Activated CD8-positive, alpha-beta memory T cell treated with anti-CD3 and anti-CD28 coated beads for 24 hours (primary cell): ENCODE measurements at regions not wholly inside any gene's neighbourhood (a gene's known extent, or its start where the extent isn't known, plus 50 kb on each side); places are given as distances from the start of the nearest gene placed in this dataset.

Source experiments
- DNase-seq: peaks from one replicate; pipeline ENCODE4 v3.0.0-alpha.2; 2020

DNA sequence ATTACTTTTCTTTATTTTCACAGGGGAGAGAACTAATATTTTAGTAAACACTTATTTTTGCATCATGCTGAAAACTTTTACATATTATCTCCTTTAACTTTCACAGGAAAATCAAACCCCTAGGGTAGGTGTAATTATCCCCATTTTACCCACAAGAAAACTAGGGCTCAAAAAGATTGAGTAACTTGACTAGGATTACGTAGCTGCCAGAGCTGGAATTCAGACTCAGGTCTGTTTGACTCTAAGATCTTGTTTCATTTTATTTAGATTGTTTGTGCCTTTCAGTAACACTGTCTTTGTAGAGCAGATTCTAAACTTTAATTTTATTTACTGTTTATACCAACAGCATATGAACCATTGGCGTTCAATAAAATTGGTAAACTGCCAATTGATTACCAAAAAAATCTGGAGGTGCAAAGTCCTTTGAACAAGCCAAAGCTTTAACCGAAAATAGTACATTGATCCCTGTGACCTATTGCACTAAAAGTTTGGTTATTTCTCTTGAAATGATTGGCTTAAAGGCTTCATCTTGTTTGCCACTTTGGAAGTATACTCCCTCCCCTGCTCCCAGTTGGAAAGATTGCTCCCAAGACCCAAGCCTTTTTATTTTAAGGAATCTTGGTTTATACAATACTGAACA, 71.0 kb upstream of the WDR26 start:
- DNase-seq = no peak

DNA sequence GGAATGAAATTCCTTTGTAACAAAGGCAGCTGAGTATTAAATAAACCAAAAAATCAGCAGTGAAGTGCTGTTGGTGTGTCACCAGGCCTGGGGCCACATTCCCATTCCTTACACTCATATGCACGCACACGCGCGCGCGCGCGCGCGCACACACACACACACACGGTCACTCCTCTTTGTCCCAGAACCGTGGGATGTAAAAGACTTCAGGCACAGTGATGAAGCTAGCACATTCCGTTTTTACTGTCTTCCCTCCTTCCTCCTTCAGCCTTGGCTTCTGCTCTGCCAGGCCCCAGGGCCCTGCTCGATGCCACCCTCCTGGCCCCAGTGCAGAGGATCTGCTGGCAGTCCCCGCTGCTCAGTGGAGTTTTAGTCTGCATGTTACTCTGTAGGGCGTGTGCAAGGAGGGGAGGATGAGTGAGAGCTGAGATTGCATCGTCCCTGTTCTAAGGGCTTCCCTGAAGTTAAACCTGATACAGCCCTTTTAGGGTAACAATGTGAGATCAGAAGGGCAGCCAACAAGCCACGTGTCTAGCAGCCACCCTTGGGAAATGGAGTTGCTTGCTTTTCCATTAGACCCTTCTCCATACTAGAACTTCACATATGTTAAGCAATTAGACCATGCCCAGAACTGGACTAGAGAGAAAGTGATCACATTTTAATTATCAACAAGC, 71.7 kb upstream of the WDR26 start:
- DNase-seq = no peak

DNA sequence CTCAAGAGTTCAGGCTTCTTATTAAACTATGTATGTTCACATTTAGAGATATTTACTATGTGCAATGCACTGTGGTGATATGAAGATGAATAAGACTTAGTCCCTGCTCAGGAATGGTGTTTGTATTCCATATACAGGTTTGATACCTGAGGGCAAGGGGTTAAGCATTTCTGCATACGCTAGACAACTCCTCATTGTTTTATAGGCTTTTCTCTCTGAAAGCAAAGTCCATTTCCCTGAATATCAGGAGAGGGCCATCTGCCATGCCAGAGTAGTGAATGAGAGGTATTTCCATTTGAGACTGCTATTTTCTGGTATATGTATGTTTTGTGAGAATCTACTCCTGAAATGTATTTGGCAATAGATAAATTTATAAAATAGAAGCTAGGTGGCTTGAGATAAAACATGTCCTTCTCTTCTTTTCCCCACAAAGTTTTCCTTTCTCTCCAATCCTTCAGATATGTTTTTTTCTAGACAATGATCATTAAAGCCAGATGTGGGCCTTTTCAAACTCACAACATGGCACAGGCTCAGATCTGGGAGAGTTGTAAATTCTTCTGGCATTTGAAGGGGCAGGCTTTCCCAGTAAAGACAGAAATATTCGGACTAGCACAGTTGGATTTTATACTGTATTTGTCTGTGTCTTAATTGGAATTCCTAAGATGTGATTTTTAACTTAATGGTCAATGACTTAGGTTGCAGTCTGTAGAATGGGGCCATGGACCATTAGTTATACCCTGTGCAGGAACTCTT, 73.3 kb upstream of the WDR26 start:
- no peak for DNase-seq

DNA sequence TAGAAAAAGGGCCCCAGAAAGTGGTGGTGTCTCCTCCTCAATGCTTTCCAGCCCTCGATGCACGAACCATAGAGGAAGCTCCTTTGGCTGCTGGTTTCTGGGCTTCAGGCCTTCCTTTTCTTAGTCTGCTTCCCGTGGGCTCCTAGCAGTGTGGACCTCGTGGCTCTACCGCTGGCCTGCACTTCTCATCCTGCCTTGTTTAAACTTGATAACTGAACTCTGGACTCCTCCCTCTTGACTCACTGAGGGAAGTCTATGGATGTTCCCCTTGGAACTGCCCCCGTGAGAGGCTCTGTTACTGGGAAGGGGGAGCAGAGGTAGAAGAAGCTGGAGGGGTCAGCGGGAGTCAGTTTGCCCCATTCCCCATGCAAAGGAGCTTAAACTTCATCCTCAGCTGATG, 75.3 kb upstream of the WDR26 start:
- no peak for DNase-seq

DNA sequence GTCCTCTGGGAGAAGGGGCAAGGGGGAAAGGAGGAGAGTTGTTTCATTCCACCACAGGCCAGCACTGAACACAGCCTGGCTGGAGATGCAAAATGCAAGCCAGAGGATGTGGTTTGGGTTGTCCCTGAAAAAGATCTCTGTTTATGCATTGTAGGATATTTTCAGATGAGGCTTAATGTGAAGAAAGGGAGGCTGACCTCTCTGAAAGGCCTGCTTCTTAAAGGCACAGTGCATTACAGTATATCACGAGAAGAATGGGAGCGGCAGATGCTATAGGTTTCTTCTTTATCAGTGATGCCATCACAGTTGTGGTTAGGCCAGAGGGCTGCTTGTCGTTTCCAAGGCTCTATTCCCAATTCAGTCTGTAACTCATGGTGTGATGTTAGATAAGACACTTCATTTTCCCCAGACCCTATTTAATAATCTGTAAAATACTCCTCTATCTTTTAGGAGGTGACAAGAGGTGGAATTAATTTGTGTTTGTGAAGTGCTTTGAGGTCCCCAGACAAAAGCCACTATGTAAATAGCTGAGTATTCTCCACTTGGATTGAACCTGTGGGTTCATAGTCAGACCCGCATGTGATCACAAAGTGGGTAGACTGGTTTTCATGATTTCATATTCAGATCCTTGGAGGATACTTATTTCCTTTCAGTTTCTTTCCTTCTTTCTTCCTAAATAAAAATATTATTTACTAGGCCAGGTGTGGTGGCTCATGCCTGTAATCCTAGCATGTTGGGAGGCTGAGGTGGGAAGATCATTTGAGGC, 76.5 kb upstream of the WDR26 start:
- DNase-seq = no peak

DNA sequence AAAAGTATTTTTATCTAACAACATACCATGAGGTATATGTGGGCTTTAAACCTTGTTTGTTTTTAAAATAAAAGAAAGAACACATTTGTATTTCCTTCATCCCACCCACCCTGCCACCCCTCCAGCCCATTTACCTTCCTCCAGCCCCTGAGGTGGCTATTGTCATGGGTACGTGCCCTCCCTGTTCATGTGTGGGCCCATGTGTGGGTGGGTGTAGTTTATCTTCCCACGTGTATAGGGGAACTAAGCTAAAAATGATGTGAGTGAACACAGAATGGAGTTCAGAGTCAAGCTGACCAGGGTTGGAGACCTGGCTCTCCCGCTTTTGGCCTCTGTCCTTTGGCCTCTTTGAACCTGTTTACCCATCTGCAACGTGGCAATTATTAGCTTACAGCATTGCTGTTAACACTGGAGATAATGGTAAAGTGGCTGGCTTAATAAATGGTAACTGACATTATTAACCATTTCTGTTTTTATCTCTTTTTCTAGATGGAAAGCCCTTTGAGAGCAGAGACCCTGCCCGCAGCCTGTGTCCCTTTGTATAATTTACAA, 78.1 kb upstream of the WDR26 start:
- no peak for DNase-seq

DNA sequence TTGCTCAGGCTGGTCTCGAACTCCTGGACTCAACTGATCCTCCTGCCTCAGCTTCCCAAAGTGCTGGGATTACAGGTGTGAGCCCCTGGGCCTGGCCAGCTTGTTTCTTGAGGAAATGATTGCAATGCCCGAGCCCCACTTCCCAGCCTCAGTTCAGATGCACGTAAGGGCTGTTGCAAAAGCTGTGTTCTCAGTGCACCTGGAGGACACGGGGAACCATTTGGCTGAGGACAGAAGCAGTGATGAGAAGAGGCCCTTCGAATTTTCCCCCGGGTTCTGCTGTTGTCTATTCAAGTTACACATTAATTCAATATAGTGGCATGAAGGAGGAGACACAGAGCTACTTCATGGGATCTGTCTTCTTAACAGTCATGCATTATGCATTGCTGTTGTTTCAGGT, 78.8 kb upstream of the WDR26 start:
- no peak for DNase-seq

DNA sequence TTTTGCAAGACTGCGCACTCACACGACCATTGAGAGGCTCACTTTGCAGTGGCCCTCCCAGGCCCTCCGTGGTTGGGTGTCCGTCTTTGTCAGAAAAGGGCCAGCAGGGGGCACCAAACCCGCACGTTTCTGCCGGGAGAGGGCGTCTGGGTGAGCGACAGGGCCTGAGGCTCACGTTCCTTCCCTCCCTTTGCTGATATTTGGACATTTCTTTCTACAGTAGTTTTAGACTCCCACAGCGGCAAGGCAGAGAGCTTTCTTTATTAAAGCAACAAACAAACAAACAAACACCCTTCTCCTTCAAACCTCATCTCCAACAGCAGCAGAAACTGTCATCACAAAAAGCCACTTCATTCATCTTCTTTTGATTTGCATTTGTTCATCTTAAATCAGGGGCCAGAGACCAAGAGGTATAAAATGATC, 79.2 kb upstream of the WDR26 start:
- DNase-seq = peak; percentile 97

DNA sequence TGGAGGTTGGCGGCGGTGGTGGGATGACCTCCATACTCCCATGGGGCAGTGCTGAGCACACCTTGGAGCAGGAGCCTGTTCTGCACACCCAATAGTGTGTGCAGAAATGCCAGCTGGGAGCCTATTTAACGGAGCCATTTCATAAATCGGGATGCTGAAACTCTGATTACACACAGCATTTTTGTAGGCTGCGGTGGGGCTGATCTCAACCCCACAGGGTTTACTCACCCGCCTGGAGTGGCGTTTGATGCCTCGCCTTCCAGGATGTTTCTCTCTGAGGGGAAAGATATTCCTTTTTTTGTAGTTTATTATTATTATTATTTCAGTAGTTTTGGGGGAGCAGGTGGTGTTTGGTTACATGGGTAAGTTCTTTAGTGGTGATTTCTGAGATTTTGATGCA, 82.6 kb upstream of the WDR26 start:
- DNase-seq = no peak

DNA sequence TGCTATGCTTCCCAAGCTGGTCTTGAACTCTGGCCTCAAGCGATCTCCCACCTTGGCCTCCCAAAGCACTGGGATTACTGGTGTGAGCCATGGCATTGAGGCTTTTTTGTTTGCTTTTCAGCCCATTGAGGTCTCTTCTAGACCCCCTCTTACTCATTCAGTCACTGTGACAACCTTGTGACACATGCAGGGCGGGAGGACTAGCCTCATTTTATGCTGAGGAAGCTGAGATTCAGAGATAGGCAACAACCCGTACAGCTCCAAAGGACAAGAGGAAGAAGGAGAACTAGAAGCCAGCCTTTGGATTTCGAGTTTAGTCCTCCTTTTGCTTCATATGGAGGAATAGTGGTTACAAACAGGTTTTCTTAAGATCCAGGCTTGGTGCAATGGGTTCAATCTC, 83.9 kb upstream of the WDR26 start:
- no peak for DNase-seq

DNA sequence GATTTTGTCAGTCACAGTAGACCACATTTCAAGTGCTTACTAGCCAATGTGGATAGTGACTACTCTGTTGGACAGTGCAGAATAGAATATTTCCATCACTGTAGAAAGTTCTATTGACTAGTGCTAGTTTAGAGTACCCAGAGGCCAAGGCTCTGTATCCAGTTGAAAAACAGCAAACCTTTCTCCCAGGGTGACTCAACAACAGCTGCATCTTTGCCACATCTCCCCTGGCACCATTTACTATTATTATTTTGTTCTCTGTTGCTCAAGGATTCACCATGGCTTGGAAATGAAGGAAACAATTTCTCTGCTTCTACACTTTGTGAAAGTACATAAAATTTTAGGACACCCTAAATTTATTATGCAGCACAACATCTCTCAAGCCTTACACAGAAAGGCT, 85.3 kb upstream of the WDR26 start:
- no peak for DNase-seq

DNA sequence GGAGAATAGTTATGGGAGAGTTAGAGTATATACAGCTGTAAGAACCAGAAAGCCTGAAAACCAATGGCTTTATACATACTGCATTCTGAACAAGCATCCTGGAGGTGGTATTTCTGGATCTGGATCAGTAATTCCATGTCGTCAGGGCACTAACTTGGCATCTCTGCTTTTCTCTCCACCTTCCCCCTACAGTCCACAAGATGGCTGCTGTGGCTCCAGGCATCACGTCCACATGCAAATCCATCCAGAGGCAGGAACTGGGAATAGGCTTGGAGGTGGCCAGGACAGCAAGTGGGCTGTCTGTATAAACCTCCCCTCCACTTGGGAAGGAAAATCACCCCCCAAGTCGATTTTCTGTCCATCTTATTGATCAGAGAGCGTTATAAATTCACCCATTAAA, 86.2 kb upstream of the WDR26 start:
- no peak for DNase-seq

DNA sequence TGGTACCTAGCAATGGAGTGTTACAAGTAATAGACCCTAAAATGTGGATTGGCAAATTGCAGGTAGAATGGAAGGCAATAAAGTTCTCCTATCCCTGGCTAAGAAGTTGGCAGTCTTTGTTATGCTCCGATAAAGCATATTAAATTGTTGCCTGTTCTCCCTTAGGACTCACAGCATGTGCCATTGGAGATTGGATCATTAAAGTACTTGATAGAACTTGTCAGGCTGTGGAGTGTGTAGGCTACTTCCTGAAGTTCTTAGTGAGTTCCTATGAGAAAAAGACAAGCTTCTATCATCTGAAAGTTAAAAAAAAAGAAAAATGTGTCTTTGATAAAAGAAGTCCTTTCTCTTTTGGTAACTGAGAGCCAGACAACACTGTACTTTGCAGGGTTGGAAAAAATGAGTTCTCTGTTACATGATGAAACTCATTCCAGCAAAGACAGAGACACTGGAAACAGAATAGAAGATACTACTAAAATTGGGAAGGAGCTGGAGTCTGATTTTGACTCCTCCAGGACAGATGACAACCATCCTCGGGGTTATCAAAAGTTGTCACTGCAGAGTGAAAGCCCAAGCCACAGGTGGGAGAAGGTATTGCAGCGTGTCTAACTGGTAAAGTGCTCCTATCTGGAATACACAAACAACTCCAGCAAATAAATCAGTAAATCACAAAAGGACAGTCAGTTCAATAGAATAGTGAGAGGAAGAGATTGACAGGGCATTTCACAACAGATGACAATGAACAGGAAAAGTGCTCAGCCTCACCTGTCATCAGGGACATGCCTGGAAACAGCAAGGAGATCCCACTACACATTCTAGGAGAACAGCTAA, 87.5 kb upstream of the WDR26 start:
- no peak for DNase-seq

DNA sequence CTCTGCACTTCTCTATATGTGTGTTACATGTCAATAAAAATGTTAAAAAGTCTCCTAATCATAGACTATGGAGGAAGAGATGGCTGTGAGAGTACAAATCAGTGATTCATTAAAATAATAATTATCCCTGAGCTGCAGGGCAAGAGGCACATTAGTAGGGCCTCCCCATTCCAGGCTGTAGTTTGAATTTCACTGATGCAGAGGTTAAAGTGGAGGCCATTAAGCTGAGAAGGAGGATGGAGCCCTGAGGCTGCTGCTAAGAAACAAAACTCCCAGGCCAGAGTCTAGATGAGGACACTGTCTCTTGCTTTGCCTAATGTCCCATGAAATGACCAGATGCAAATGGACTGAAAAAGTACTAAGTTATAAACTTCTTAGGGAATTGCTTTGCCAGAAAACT, 89.1 kb upstream of the WDR26 start:
- no peak for DNase-seq

DNA sequence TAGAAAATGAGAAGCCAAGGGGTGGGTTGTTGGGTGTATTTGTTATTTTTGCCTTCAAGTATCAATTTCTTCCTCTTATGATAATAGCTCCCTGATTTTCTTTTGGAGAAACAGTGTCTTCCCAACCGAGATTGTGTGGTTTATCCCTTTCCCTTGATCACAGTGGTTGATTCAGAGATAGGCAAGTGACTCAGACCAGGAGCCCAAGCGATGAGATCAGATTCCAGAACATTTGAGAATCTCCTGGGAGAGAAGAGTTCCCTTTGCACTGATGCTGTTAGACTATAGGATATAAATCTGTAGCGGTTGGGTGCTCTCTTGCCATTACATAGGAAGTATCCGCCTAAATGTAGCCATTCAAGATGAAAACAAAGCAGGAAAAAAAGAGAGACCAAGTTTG, 90.1 kb upstream of the WDR26 start:
- no peak for DNase-seq

DNA sequence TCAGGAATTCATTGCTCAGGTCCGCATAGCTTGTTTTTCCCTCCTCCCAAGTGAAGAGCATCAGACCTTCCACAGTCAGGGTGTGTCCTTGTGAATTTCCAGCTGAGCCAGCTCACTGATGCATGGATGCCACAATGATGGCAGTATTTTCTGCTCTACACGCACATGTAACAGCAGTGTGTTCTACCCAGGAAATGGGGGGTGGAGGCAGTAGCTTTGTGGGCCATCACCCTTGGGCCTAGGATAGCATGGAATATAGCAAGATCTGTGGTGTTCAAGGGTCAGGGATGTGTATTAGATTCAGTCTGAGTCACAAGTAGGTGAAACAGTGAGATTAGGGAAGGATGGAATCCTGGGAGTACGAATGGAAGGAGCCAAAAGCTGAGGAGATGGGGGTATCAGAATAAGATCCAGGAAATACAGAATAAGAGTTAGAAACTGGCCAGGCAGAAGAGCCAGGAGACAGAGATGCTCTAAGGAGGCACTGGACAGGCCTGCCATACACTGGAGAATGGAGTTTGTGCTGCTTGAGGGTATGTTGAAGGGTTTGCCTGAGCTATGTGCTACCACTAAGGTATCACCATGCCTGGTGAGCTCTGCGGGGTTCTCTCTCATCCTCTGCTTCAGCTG, 90.6 kb upstream of the CNIH3 start:
- no peak for DNase-seq

DNA sequence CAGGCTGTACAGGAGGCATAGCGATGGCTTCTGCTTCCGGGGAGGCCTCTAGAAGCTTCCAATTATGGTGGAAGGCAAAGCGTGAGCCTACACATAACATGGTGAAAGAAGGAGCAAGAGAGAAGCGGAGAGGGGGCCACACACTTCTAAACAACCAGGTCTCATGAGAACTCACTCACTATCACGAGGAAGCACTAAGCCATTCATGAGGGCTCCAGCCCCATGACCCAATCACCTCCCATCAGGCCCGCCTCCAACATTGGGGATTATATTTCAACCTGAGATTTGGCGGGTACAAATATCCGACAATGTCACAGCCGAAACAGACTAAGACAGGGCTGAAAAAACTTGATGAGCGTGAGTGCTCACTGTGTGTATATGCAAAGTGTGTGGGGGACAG, 89.3 kb upstream of the CNIH3 start:
- DNase-seq = no peak

DNA sequence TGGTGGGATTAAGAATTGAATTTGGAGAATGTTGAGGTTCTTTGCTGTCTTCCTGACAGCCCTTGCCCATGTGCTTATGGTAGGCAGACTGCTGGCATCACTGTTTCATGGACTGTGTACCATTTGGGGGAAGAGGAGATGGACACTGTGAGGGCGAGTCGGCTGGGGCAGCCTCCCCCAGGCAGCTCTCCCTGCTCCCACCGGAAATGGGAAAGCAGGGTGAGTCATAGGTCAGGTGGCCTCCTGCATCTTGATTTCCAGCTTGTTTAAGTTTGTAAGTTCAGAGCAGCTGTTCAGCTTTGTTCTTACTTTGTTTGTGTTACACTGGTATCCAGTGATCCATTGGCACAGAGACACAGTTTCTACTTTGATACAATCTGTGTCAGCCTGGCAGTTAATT, 87.2 kb upstream of the CNIH3 start:
- no peak for DNase-seq

DNA sequence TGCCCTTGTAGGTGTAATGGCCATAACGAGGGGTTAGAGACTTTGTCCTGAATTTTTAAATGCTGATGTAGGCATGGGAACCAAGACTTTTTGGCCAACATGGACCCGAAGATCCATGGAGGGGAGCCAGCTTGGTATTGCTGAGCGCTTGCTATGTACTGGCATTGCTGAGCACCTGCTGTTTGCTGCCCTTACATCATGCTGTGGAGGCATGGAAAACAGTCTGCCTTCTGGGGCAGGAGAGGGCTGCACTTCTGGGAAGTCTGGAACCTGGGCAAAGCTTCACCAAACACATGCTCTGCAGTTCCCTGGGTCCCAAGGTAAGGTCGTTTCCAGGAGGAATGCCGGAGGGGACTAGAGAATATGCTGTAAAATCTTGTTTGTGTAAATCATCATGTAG, 86.3 kb upstream of the CNIH3 start:
- no peak for DNase-seq

DNA sequence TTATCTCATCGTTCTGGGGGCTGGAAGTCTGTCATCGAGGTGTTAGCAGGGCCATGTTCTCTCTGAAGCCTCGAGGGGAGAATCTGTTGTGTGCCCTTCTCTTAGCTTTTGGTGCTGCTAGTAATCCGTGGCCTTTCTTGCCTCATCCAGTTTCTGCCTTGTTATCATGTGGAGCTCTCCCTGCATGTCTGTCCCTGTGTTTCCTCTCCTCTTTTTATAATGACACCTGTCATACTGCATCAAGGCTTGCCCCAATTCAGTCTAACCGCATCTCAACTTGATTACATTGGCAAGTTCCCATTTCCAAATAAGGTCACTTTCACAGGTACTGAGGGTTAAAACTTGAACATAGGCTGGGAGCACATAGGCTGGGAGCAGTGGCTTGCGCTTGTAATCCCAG, 82.6 kb upstream of the CNIH3 start:
- DNase-seq = no peak

DNA sequence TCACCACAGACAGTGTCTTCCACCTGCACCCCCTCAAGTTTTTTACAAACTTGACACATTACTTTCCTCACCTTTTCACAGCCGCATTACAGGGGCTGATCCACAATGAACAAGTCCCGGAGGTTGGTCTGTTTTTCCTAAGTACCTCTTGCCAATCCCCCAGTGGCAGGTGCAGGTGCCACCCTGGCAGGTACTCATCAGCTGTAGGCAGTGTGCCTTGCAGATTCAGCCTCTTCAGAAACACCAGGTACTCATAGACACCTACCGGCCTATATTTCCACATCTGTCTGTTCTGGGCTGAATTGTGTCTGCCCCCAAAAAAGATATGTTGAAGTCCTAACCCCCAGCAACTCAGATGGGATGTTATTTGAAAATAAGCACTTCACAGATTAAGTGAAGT, 81.4 kb upstream of the CNIH3 start:
- DNase-seq = no peak

DNA sequence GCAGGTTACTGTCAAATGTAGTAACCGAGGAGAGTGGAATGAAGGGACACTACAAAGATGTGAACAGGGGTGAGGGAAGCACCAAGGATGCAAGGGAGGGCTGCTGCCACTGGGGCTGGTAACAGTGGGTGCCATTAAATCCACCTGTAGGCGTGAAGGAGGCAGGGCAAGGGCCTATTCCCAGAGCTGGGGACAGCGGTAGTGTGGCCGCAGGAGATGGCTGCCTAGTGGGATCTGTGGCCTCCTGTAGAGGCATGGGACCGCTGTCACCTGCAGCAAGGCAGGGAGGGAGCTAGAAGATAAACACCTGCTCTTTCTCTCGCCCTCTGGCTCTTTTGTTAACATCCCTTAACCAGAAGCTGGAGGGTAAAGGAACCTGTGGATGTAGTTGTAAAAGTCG, 80.5 kb upstream of the CNIH3 start:
- no peak for DNase-seq
